Keratinocyte (primary cell): ENCODE measurements at regions not wholly inside any gene's neighbourhood (a gene's known extent, or its start where the extent isn't known, plus 50 kb on each side); places are given as distances from the start of the nearest gene placed in this dataset.

Source experiments
- DNase-seq: peaks from one replicate; pipeline ENCODE4 v3.0.0-alpha.2; 2011; ENCODE audit warnings: low read depth, missing footprints, low spot score
- FAIRE-seq: peaks from 2 replicates; lab custom pipeline; 2011; peaks lifted over from hg19 to GRCh38; lab: Jason Lieb, UNC
- H2AFZ ChIP-seq: 2 replicates; pipeline ENCODE4 v1.6.0; 2012; ENCODE audit warnings: low read length, control low read depth, inconsistent platforms; ENCODE audit not compliant: control insufficient read depth
- H3K27ac ChIP-seq: 2 replicates; pipeline ENCODE4 v1.5.1; 2011; ENCODE audit warnings: low read length; ENCODE audit not compliant: control insufficient read depth, insufficient read depth
- H3K27me3 ChIP-seq: 3 replicates; pipeline ENCODE4 v1.6.0; 2011; ENCODE audit warnings: low read length; ENCODE audit not compliant: control insufficient read depth, insufficient read depth; ENCODE audit errors: extremely low read depth
- H3K36me3 ChIP-seq, 2 experiments: 2 replicates in 1 of 2; 3 replicates in 1 of 2; pipeline ENCODE4 v1.5.1; 2011; ENCODE audit warnings: low read length in 2 of 2, mild to moderate bottlenecking in 1 of 2; ENCODE audit not compliant: control insufficient read depth in 2 of 2, insufficient read depth in 2 of 2; ENCODE audit errors: extremely low read depth in 1 of 2
- H3K4me1 ChIP-seq: 3 replicates; pipeline ENCODE4 v1.5.1; 2011; ENCODE audit warnings: low read length; ENCODE audit not compliant: control insufficient read depth, insufficient read depth; ENCODE audit errors: extremely low read depth
- H3K4me2 ChIP-seq: 3 replicates; pipeline ENCODE4 v1.6.0; 2011; ENCODE audit warnings: low read depth, low read length; ENCODE audit not compliant: control insufficient read depth, insufficient read depth; ENCODE audit errors: extremely low read depth
- H3K4me3 ChIP-seq, 3 experiments: fragments of 200-600 bp in 1 of 3; sonication (generic) in 1 of 3; 2 replicates in 2 of 3; 3 replicates in 1 of 3; pipeline ENCODE4 v1.5.1; 2011 to 2016; ENCODE audit warnings: low read length in 3 of 3, mild to moderate bottlenecking in 3 of 3, control low read depth in 2 of 3, inconsistent platforms in 1 of 3, low read depth in 1 of 3, mixed read lengths in 1 of 3, mixed run types in 1 of 3, moderate library complexity in 1 of 3; ENCODE audit not compliant: control insufficient read depth in 2 of 3, insufficient read depth in 2 of 3; ENCODE audit errors: extremely low read depth in 1 of 3
- H3K79me2 ChIP-seq: 2 replicates; pipeline ENCODE4 v1.6.0; 2012; ENCODE audit warnings: low read length; ENCODE audit not compliant: control insufficient read depth, insufficient read depth
- H3K9ac ChIP-seq: 3 replicates; pipeline ENCODE4 v1.6.0; 2011; ENCODE audit warnings: low read length; ENCODE audit not compliant: control insufficient read depth, insufficient read depth; ENCODE audit errors: extremely low read depth
- H3K9me1 ChIP-seq: 3 replicates; pipeline ENCODE4 v1.6.0; 2011; ENCODE audit warnings: low read length; ENCODE audit not compliant: control insufficient read depth, insufficient read depth; ENCODE audit errors: extremely low read depth
- H3K9me3 ChIP-seq: 2 replicates; pipeline ENCODE4 v1.5.1; 2012; ENCODE audit warnings: low read depth, low read length; ENCODE audit not compliant: control insufficient read depth
- H4K20me1 ChIP-seq: 3 replicates; pipeline ENCODE4 v1.6.0; 2011; ENCODE audit warnings: low read length; ENCODE audit not compliant: control insufficient read depth, insufficient read depth; ENCODE audit errors: extremely low read depth
- EZH2 ChIP-seq: IDR thresholded peaks from one replicate; pipeline ENCODE4 v1.6.1; 2012; ENCODE audit warnings: inconsistent platforms, mild to moderate bottlenecking, low read length, moderate library complexity
- dilution Hi-C: fragments of 300-500 bp; cut with MboI; formaldehyde crosslinking; loops from one replicate; pipeline ENCODE4 v1.7.0; 2020; ENCODE audit warnings: low sequenced_read_pairs; ENCODE audit not compliant: extremely low pct_ligation_motif_present
- TF ChIP-seq, protein P1 (sequence below), 3 experiments: IDR thresholded peaks in 1 of 3; conservative IDR thresholded peaks in 1 of 3; optimal IDR thresholded peaks in 1 of 3; 2 replicates in 2 of 3; 3 replicates in 1 of 3; pipeline versions ENCODE3 to v1.5.1; 2011; ENCODE audit warnings: low read length in 3 of 3, mild to moderate bottlenecking in 3 of 3, moderate library complexity in 2 of 3, control low read depth in 1 of 3, inconsistent platforms in 1 of 3; ENCODE audit not compliant: insufficient read depth in 2 of 3; ENCODE audit errors: extremely low read depth in 1 of 3

DNA sequence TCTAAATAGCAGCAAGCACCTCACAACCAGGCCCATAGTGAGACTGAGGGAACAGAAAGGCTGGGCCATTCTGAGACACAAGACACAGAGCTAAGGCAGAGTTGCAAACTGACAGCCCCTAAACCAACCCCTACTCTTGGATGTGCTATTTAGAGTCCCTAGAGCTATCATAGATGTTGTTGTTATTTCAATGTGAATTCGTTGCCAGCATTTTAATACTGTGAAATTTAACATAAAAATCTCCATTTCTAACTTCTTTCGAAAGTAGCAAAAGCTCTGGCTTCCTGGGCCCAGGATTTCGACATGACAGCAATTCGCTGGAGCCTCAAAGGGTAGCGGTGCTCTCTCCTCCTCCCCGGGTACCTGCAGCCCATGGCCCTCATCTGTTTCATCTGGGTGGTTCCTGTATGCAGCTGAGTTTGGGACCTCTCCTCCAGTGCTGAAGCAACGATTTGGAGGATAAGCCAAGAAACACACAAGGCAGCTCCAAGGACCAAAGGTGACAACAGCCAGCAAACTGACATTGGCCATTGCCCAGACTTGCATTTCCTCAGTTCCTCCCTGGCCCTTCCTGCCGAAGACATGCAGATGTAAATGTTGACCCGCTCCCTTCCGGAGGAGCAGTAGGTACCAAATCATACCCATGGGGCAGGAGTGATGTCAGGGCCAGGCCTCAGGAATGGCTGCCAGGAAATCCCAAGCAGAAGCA, 254.4 kb upstream of the NCKAP5 start:
- Histone ChIP-seq H3K9ac (no peak overlapping the region), H3K79me2 (no peaks in the 10 kb centered on the region), H3K9me3 (no peaks in the 10 kb centered on the region), H3K27me3 (no peaks in the 10 kb centered on the region), H3K4me2 (no peak overlapping the region), H3K4me3 (no peak overlapping the region), H3K4me1 (peaks cover 11% of the 10 kb centered on the region), H3K9me1 (no peaks in the 10 kb centered on the region), H3K36me3 (no peaks in the 10 kb centered on the region), H2AFZ (no peak overlapping the region), H4K20me1 (no peaks in the 10 kb centered on the region), H3K27ac (no peak overlapping the region)
- DNase-seq (no peak), FAIRE-seq (no peak)
- no peak for TF ChIP-seq EZH2
- TF ChIP-seq, protein P1, sequence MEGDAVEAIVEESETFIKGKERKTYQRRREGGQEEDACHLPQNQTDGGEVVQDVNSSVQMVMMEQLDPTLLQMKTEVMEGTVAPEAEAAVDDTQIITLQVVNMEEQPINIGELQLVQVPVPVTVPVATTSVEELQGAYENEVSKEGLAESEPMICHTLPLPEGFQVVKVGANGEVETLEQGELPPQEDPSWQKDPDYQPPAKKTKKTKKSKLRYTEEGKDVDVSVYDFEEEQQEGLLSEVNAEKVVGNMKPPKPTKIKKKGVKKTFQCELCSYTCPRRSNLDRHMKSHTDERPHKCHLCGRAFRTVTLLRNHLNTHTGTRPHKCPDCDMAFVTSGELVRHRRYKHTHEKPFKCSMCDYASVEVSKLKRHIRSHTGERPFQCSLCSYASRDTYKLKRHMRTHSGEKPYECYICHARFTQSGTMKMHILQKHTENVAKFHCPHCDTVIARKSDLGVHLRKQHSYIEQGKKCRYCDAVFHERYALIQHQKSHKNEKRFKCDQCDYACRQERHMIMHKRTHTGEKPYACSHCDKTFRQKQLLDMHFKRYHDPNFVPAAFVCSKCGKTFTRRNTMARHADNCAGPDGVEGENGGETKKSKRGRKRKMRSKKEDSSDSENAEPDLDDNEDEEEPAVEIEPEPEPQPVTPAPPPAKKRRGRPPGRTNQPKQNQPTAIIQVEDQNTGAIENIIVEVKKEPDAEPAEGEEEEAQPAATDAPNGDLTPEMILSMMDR (optimal IDR thresholded peaks at IDR 0.05 in 1 of 3, IDR thresholded peaks at IDR 0.05 in 1 of 3, conservative IDR thresholded peaks at IDR 0.05 in 1 of 3; ENCODE audit: extremely low read depth in 1 of 3, insufficient read depth in 2 of 3, low read length in 3 of 3), result no peak
- dilution Hi-C loops, result no loop called here

DNA sequence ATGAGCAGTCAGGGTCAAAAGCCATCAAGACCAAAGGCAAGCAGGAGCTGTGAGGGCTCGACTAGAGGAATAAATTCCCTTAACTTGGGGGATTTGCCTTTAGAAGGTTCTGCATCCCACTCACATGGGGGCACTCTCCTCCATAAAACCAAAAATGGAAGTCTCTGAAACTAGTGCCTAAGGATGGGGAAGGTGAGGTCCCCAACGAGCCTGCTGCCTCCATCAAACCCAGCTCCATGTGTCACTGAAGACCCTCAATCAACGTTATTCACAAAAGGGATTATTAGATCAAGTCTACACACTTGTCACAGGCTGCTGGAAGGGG, 254.9 kb upstream of the NCKAP5 start:
- DNase-seq (no peak), FAIRE-seq (no peak)
- Histone ChIP-seq H3K36me3 (no peaks in the 10 kb centered on the region), H3K27ac (no peak overlapping the region), H3K79me2 (no peaks in the 10 kb centered on the region), H2AFZ (no peak overlapping the region), H3K9me3 (no peaks in the 10 kb centered on the region), H3K9ac (no peak overlapping the region), H3K27me3 (no peaks in the 10 kb centered on the region), H3K9me1 (no peaks in the 10 kb centered on the region), H3K4me1 (peaks cover 6% of the 10 kb centered on the region), H4K20me1 (no peaks in the 10 kb centered on the region), H3K4me3 (no peak overlapping the region), H3K4me2 (no peak overlapping the region)
- dilution Hi-C loops, result no loop called here
- TF ChIP-seq, protein P1 (optimal IDR thresholded peaks at IDR 0.05 in 1 of 3, IDR thresholded peaks at IDR 0.05 in 1 of 3, conservative IDR thresholded peaks at IDR 0.05 in 1 of 3; ENCODE audit: extremely low read depth in 1 of 3, insufficient read depth in 2 of 3, low read length in 3 of 3), result no peak
- no peak for TF ChIP-seq EZH2
